ENCODE measurements at regions not wholly inside any gene's neighbourhood (a gene's known extent, or its start where the extent isn't known, plus 50 kb on each side); places are given as distances from the start of the nearest gene placed in this dataset.

DNA sequence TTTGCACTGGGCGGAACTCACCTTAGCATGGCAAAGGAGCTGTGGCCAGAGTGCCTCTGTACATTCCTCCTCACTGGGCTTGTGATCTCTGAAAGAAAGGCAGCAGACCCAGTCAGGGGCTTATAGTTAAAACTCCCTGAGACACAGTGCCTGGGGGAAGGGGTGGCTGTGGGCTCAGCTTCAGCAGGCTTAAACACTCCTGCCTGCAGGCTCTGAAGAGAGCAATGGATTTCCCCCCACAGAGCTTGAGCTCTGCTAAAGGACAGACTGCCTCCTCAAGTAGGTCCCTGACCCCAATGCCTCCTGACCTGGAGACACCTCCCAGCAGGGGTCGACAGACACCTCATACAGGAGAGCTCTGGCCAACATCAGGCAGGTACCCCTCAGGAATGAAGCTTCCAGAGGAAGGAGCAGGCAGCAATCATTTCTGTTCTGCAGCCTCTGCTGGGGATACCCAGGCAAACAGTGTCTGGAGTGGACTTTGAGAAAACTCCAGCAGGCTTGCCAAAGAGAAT lies 327.5 kb upstream of the SLC16A7 start:
- 63% methylated on average over 2 of the region's 2 CpGs for WGBS (ENCODE audit: insufficient coverage)
- DNase-seq: no peak
- Histone ChIP-seq H3K4me3 (ENCODE audit: low read length) (no peak overlapping the region), H3K27ac (ENCODE audit: low read length) (no peak overlapping the region), H3K36me3 (ENCODE audit: control insufficient read depth, insufficient read depth, low read length) (no peaks in the 10 kb centered on the region), H3K4me1 (ENCODE audit: control insufficient read depth, insufficient read depth, low read length) (no peaks in the 10 kb centered on the region), H3K9me3 (replicated peaks; ENCODE audit: control insufficient read depth, low read depth, low read length) (peaks cover 3% of the 10 kb centered on the region), H3K27me3 (ENCODE audit: control insufficient read depth, insufficient read depth, low read length) (no peaks in the 10 kb centered on the region)

DNA sequence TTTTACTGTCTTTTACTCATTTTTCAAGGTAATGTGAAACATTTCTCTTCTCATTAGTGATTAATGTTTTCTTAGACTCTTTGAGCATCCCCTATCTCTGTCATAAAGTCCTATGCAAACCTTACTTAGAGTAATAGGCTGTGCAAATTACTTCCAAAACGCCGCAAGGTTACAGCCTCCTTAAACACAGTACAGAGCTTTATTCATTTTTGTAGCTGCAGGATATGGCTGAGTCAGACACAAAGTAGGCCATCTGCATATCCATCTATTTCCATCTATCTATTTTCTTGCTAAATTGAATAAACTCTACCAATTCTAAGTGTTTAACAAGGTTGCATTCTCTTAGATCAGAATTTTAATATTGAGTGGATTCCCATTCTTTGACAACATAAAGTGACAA lies 335.6 kb upstream of the SLC16A7 start:
- no CpG with 5 or more reads among the region's 2 CpGs for WGBS (ENCODE audit: insufficient coverage)
- no peaks in the 10 kb centered on the region for H3K36me3 ChIP-seq (ENCODE audit: control insufficient read depth, insufficient read depth, low read length)

DNA sequence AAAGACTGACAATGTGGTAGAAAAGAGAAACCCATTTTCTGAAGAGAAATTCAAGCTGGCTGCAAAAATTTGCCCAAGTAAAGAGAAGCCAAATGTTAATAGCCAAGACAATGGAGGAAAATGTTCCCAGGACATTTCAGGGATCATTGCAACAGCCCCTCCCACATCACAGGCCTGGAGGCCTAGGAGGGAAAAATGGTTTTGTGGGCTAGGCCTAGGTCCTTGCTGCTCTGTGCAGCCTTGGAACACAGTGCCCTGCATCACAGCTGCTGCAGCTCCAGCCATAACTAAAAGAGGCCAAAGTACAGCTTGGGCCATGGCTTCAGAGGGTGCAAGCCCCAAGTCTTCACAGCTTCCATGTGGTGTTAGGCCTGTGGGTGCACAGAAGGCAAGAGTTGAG lies 332.4 kb upstream of the LRIG3 start:
- Histone ChIP-seq H3K9me3 (replicated peaks; ENCODE audit: control insufficient read depth, low read depth, low read length) (no peaks in the 10 kb centered on the region), H3K27me3 (ENCODE audit: control insufficient read depth, insufficient read depth, low read length) (no peaks in the 10 kb centered on the region), H3K36me3 (ENCODE audit: control insufficient read depth, insufficient read depth, low read length) (no peaks in the 10 kb centered on the region), H3K4me3 (ENCODE audit: low read length) (no peak overlapping the region), H3K27ac (ENCODE audit: low read length) (no peak overlapping the region), H3K4me1 (ENCODE audit: control insufficient read depth, insufficient read depth, low read length) (no peaks in the 10 kb centered on the region)
- DNase-seq: no peak

More for the DNA sequence above, 335.6 kb upstream of the SLC16A7 start:
- H3K4me3 ChIP-seq (ENCODE audit: low read length): no peak overlapping the region
- no peaks in the 10 kb centered on the region for H3K27me3 ChIP-seq (ENCODE audit: control insufficient read depth, insufficient read depth, low read length)
- DNase-seq: no peak
- no peak overlapping the region for H3K27ac ChIP-seq (ENCODE audit: low read length)
- H3K4me1 ChIP-seq (ENCODE audit: control insufficient read depth, insufficient read depth, low read length): no peaks in the 10 kb centered on the region
- H3K9me3 ChIP-seq (replicated peaks; ENCODE audit: control insufficient read depth, low read depth, low read length): no peaks in the 10 kb centered on the region

DNA sequence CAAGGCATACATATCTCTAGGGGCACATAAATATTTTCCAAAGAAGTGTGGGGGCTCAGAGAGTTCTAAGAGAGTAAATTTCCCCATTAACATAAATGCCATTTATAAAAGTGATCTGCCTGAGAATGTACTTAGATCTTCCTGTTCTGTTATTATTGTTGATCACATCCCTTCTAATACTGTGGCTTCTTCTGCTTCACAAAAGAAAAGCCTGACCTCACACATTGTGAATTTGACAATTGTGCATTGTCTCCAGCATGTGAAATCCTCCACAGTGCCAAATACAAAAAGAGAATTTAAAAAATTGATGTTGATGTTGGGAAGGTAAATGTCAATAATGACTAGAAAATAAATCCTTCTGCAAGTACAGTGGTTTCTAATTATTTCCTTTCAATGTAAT lies 330.5 kb upstream of the LRIG3 start:
- Histone ChIP-seq H3K27me3 (ENCODE audit: control insufficient read depth, insufficient read depth, low read length) (no peaks in the 10 kb centered on the region), H3K9me3 (replicated peaks; ENCODE audit: control insufficient read depth, low read depth, low read length) (no peaks in the 10 kb centered on the region), H3K4me3 (ENCODE audit: low read length) (no peak overlapping the region), H3K27ac (ENCODE audit: low read length) (no peak overlapping the region), H3K4me1 (ENCODE audit: control insufficient read depth, insufficient read depth, low read length) (no peaks in the 10 kb centered on the region), H3K36me3 (ENCODE audit: control insufficient read depth, insufficient read depth, low read length) (no peaks in the 10 kb centered on the region)
- no peak for DNase-seq

DNA sequence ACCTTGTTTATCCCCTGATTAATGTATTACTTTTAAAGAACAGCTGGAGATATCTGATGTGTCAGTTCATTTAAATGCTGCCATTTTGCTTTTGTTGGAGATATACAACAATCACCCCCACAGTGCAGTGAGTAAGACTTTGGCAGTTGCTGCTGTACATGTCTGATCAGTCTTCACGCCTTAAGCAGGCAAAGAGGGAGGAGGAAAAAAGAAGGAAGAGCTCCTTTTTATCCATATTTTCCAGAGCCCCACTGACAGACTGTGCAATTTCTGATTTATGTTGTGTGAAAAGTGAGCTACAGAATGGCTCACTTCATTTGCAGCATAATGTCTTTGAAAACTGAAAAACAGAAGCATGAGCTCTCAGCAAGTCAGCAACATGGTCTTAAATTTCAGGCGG lies 319.7 kb upstream of the LRIG3 start:
- no peaks in the 10 kb centered on the region for H3K36me3 ChIP-seq (ENCODE audit: control insufficient read depth, insufficient read depth, low read length)
- no peak overlapping the region for H3K27ac ChIP-seq (ENCODE audit: low read length)
- H3K27me3 ChIP-seq (ENCODE audit: control insufficient read depth, insufficient read depth, low read length): no peaks in the 10 kb centered on the region
- no peaks in the 10 kb centered on the region for H3K9me3 ChIP-seq (replicated peaks; ENCODE audit: control insufficient read depth, low read depth, low read length)
- H3K4me1 ChIP-seq (ENCODE audit: control insufficient read depth, insufficient read depth, low read length): no peaks in the 10 kb centered on the region
- WGBS (ENCODE audit: insufficient coverage): no CpG with 5 or more reads among the region's 2 CpGs
- H3K4me3 ChIP-seq (ENCODE audit: low read length): no peak overlapping the region
- peak; percentile 14 for DNase-seq

DNA sequence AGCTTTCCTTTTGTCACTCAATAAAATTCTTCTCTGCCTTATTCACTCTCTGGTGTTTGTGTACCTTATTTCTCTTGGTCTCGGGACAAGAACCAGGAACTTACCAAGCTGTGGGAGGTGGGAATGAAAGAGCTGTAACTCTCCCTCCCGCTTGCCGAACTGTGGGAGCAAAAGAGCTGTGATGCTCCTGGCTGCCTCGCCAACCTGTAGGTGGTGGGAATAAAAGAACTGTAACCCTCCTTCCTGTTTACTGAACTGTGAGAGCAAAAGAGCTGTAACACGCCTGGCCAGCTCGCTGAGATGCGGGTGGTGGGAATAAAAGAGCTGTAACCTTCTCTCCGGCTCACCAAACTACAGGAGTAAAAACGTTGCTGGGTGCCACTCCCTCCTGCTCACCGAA lies 314.1 kb upstream of the LRIG3 start:
- Histone ChIP-seq H3K4me3 (ENCODE audit: low read length) (no peak overlapping the region), H3K27me3 (ENCODE audit: control insufficient read depth, insufficient read depth, low read length) (no peaks in the 10 kb centered on the region), H3K9me3 (replicated peaks; ENCODE audit: control insufficient read depth, low read depth, low read length) (no peaks in the 10 kb centered on the region), H3K4me1 (ENCODE audit: control insufficient read depth, insufficient read depth, low read length) (no peaks in the 10 kb centered on the region), H3K27ac (ENCODE audit: low read length) (no peak overlapping the region), H3K36me3 (ENCODE audit: control insufficient read depth, insufficient read depth, low read length) (no peaks in the 10 kb centered on the region)
- DNase-seq: no peak
- 90% methylated on average over 6 of the region's 10 CpGs for WGBS (ENCODE audit: insufficient coverage)

DNA sequence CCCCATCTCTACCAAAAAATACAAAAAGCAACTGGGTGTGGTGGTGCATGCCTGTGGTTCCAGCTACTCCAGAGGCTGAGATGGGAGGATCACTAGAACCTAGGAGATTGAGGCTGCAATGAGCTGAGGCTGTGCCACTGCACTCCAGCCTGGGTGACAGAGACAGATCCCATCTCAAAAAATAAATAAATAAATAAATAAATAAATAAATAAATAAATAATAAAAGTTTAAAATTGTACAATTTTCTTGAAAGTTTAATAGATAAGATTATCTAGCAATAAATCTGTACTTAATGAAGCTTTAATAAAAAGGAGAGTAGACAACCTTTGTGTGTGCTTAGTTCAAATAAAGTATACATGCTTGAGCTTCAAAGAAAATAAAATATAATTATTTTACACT lies 310.0 kb upstream of the LRIG3 start:
- Histone ChIP-seq H3K4me1 (ENCODE audit: control insufficient read depth, insufficient read depth, low read length) (no peaks in the 10 kb centered on the region), H3K9me3 (replicated peaks; ENCODE audit: control insufficient read depth, low read depth, low read length) (no peaks in the 10 kb centered on the region), H3K27me3 (ENCODE audit: control insufficient read depth, insufficient read depth, low read length) (no peaks in the 10 kb centered on the region), H3K4me3 (ENCODE audit: low read length) (no peak overlapping the region), H3K27ac (ENCODE audit: low read length) (no peak overlapping the region), H3K36me3 (ENCODE audit: control insufficient read depth, insufficient read depth, low read length) (no peaks in the 10 kb centered on the region)
- DNase-seq: no peak

DNA sequence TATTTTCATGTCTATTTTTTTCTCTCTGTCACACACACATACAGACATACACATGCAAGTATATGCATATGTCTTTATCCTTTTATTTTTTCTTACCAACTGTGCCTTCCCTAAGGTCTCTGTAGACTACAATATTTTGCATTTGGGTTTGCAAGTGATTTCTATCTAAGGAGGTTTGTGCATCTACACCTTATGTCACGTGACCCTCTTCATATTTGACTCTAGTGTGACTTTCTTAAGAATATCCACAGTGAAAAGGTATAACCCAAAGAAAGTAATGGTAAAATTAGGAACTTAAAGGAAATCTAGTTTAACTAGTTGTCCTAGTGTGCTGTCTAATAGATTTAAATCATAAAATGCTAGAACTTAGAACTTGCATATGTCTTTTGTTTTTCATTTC lies 298.8 kb upstream of the LRIG3 start:
- H3K27me3 ChIP-seq (ENCODE audit: control insufficient read depth, insufficient read depth, low read length): no peaks in the 10 kb centered on the region
- no peaks in the 10 kb centered on the region for H3K36me3 ChIP-seq (ENCODE audit: control insufficient read depth, insufficient read depth, low read length)
- H3K4me3 ChIP-seq (ENCODE audit: low read length): no peak overlapping the region
- H3K9me3 ChIP-seq (replicated peaks; ENCODE audit: control insufficient read depth, low read depth, low read length): no peaks in the 10 kb centered on the region
- no peak overlapping the region for H3K27ac ChIP-seq (ENCODE audit: low read length)
- no CpG with 5 or more reads among the region's 1 CpG for WGBS (ENCODE audit: insufficient coverage)
- DNase-seq: no peak
- H3K4me1 ChIP-seq (ENCODE audit: control insufficient read depth, insufficient read depth, low read length): no peaks in the 10 kb centered on the region

DNA sequence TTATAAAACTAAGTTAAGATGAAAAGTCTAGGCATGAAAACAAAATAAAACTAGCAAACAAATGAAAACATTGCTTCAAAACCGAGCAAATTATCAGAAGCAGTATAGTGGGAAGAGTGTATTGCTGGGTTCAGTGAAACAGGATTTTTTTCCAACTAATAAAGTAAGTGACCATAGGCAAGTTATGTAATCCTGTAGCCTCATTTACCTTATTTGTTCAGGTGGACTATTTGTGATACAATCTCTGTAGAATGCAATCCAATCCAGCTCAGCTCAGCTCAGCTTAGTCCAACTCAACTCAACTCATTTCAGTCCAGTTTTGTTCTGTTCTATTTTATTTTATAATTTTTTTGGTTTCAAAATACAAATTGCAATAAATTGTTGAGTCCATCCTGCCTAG lies 276.7 kb upstream of the LRIG3 start:
- Histone ChIP-seq H3K4me3 (ENCODE audit: low read length) (no peak overlapping the region), H3K27ac (ENCODE audit: low read length) (no peak overlapping the region), H3K4me1 (ENCODE audit: control insufficient read depth, insufficient read depth, low read length) (no peaks in the 10 kb centered on the region), H3K27me3 (ENCODE audit: control insufficient read depth, insufficient read depth, low read length) (no peaks in the 10 kb centered on the region), H3K36me3 (ENCODE audit: control insufficient read depth, insufficient read depth, low read length) (no peaks in the 10 kb centered on the region), H3K9me3 (replicated peaks; ENCODE audit: control insufficient read depth, low read depth, low read length) (no peaks in the 10 kb centered on the region)
- DNase-seq: no peak
- WGBS (ENCODE audit: insufficient coverage): no CpG with 5 or more reads among the region's 1 CpG

DNA sequence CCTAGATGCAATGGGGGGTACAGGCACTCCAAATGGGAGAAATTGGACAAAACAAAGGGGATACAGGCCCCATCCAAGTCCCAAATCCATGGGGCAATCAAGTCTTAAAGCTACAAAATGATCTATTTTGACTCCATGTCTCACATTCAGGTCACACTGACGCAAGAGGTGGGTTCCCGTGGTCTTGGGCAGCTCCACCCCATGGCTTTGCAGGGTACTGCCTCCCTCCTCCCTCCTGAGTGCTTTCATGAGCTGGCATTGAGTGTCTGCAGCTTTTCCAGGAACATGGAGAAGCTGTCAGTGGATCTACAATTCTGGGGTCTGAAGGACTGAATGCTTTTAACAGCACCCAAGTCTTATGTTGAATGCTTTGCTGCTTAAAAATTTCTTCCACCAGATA lies 274.5 kb upstream of the LRIG3 start:
- Histone ChIP-seq H3K9me3 (replicated peaks; ENCODE audit: control insufficient read depth, low read depth, low read length) (no peaks in the 10 kb centered on the region), H3K36me3 (ENCODE audit: control insufficient read depth, insufficient read depth, low read length) (no peaks in the 10 kb centered on the region), H3K27ac (ENCODE audit: low read length) (no peak overlapping the region), H3K4me1 (ENCODE audit: control insufficient read depth, insufficient read depth, low read length) (no peaks in the 10 kb centered on the region), H3K4me3 (ENCODE audit: low read length) (no peak overlapping the region), H3K27me3 (ENCODE audit: control insufficient read depth, insufficient read depth, low read length) (no peaks in the 10 kb centered on the region)
- 72% methylated on average over 2 of the region's 2 CpGs for WGBS (ENCODE audit: insufficient coverage)
- DNase-seq: no peak

DNA sequence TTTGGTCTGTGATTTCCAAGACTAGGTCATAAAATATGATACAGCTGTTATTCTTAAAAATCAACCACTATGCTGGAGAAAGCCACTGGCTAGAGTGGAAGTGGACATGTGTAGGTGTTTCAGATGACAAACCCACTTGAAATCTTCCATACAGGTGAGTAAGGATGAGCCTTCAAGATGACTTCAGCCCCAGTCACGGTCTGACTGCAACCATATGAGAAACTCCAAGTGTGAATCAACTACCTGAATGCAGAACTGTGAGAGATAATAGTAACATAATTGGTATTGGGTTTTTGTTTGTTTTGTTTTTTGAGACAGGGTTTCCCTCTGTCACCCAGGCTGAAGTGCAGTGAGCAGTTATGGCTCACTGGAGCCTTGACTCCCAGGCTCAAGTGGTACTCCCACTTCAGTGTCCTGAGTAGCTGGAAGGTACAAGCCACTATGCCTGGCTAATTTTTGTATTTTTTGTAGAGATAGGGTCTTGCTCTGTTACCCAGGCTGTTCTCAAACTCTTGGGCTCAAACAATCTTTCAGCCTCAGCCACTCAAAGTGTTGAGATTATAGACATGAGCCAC lies 273.3 kb upstream of the LRIG3 start:
- H3K4me3 ChIP-seq (ENCODE audit: low read length): no peak overlapping the region
- no peaks in the 10 kb centered on the region for H3K27me3 ChIP-seq (ENCODE audit: control insufficient read depth, insufficient read depth, low read length)
- no peak for DNase-seq
- H3K27ac ChIP-seq (ENCODE audit: low read length): no peak overlapping the region
- no peaks in the 10 kb centered on the region for H3K4me1 ChIP-seq (ENCODE audit: control insufficient read depth, insufficient read depth, low read length)
- H3K9me3 ChIP-seq (replicated peaks; ENCODE audit: control insufficient read depth, low read depth, low read length): no peaks in the 10 kb centered on the region
- WGBS (ENCODE audit: insufficient coverage): no CpG with 5 or more reads among the region's 1 CpG
- no peaks in the 10 kb centered on the region for H3K36me3 ChIP-seq (ENCODE audit: control insufficient read depth, insufficient read depth, low read length)
